H1 (cell line): ENCODE measurements at regions not wholly inside any gene's neighbourhood (a gene's known extent, or its start where the extent isn't known, plus 50 kb on each side); places are given as distances from the start of the nearest gene placed in this dataset.

ENCODE experiments used
- CTCF ChIA-PET: fragments of 300-600 bp; sonication (Branson Sonifier 250); formaldehyde crosslinking; loops from one replicate; lab custom pipeline; 2021; ENCODE audit not compliant: partially characterized antibody; lab: Charles Lee
- POLR2A ChIA-PET: fragments of 300-600 bp; sonication (Branson Sonifier 250); formaldehyde crosslinking; loops from one replicate; lab custom pipeline; 2021; ENCODE audit warnings: inconsistent platforms; ENCODE audit not compliant: partially characterized antibody; lab: Charles Lee
- DNase-seq, 2 experiments: peaks; one replicate each; pipeline versions ENCODE4 v3.0.0 to v3.0.0-alpha.2; 2010 to 2022; ENCODE audit warnings: low spot score in 2 of 2, low read depth in 1 of 2, mixed read lengths in 1 of 2
- FAIRE-seq: peaks from 2 replicates; lab custom pipeline; 2011; peaks lifted over from hg19 to GRCh38; lab: Jason Lieb, UNC
- H2AFZ ChIP-seq: 2 replicates; pipeline ENCODE4 v1.8.1; 2012; ENCODE audit warnings: low read length, inconsistent platforms
- H2AK5ac ChIP-seq: 2 replicates; pipeline ENCODE4 v1.6.1; 2013; ENCODE audit warnings: low read depth, low read length
- H2BK120ac ChIP-seq: replicated peaks from 2 replicates; pipeline ENCODE3; 2013; ENCODE audit warnings: low read depth, low read length, inconsistent platforms
- H2BK12ac ChIP-seq: 2 replicates; pipeline ENCODE4 v1.6.1; 2013; ENCODE audit warnings: low read depth, low read length
- H2BK15ac ChIP-seq: 2 replicates; pipeline ENCODE4 v1.6.1; 2013; ENCODE audit warnings: low read length
- H2BK20ac ChIP-seq: 2 replicates; pipeline ENCODE4 v1.6.1; 2013; ENCODE audit warnings: low read length
- H2BK5ac ChIP-seq: 2 replicates; pipeline ENCODE4 v1.6.1; 2013; ENCODE audit warnings: low read depth, low read length
- H3K14ac ChIP-seq: 2 replicates; pipeline ENCODE4 v1.6.1; 2013; ENCODE audit warnings: inconsistent platforms; ENCODE audit not compliant: insufficient read length
- H3K18ac ChIP-seq: 2 replicates; pipeline ENCODE4 v1.6.1; 2013; ENCODE audit warnings: low read length; ENCODE audit errors: extremely low read depth
- H3K23ac ChIP-seq: 2 replicates; pipeline ENCODE4 v1.6.1; 2013; ENCODE audit warnings: inconsistent platforms; ENCODE audit not compliant: insufficient read length
- H3K23me2 ChIP-seq: 2 replicates; pipeline ENCODE4 v1.6.1; 2013; ENCODE audit warnings: low read depth, low read length
- H3K27ac ChIP-seq: 2 replicates; pipeline ENCODE4 v1.6.1; 2011; ENCODE audit warnings: low read depth, low read length, inconsistent platforms
- H3K27me3 ChIP-seq, 4 experiments: replicated peaks in 1 of 4; 1 replicate in 1 of 4; 2 replicates in 3 of 4; pipeline versions ENCODE4 v1.6.1 to v1.8.1; 2011 to 2013; ENCODE audit warnings: low read length in 3 of 4, mild to moderate bottlenecking in 3 of 4, inconsistent platforms in 2 of 4, mixed read lengths in 2 of 4, moderate library complexity in 1 of 4; ENCODE audit not compliant: control insufficient read depth in 3 of 4, insufficient read depth in 3 of 4; ENCODE audit errors: extremely low read depth in 1 of 4
- H3K36me3 ChIP-seq, 4 experiments: 2 replicates each; pipeline versions ENCODE4 v1.6.1 to v1.8.1; 2011 to 2013; ENCODE audit warnings: mild to moderate bottlenecking in 4 of 4, low read length in 3 of 4, moderate library complexity in 2 of 4, control low read depth in 1 of 4, inconsistent platforms in 1 of 4; ENCODE audit not compliant: insufficient read depth in 4 of 4, control insufficient read depth in 2 of 4
- H3K4ac ChIP-seq: replicated peaks from 2 replicates; pipeline ENCODE3; 2013; ENCODE audit warnings: low read length, low read depth, mixed read lengths, inconsistent platforms; ENCODE audit not compliant: insufficient read length
- H3K4me1 ChIP-seq, 4 experiments: replicated peaks in 1 of 4; 1 replicate in 1 of 4; 2 replicates in 3 of 4; pipeline versions ENCODE4 v1.6.1 to v1.8.1; 2011 to 2013; ENCODE audit warnings: low read length in 3 of 4, inconsistent platforms in 2 of 4, mixed read lengths in 1 of 4; ENCODE audit not compliant: insufficient read depth in 4 of 4, control insufficient read depth in 3 of 4
- H3K4me2 ChIP-seq, 2 experiments: 2 replicates each; pipeline versions ENCODE4 v1.6.1 to v1.8.1; 2011 to 2013; ENCODE audit warnings: low read depth in 2 of 2, low read length in 2 of 2, control low read depth in 1 of 2, inconsistent platforms in 1 of 2, mild to moderate bottlenecking in 1 of 2; ENCODE audit not compliant: insufficient read depth in 1 of 2
- H3K4me3 ChIP-seq, 4 experiments: fragments of 200-600, 300-600 bp in 1 of 4; sonication (generic), shearing (Covaris generic), sonication (Bioruptor Twin) in 1 of 4; 2 replicates each; pipeline versions ENCODE4 v1.5.1 to v1.8.1; 2011 to 2016; ENCODE audit warnings: low read length in 4 of 4, low read depth in 3 of 4, control low read depth in 2 of 4, inconsistent platforms in 2 of 4, mild to moderate bottlenecking in 2 of 4, mixed read lengths in 1 of 4, moderate library complexity in 1 of 4; ENCODE audit not compliant: insufficient read depth in 2 of 4; ENCODE audit errors: extremely low read depth in 1 of 4
- H3K56ac ChIP-seq: replicated peaks from 2 replicates; pipeline ENCODE3; 2013; ENCODE audit warnings: low read depth, mild to moderate bottlenecking, mixed read lengths, low read length, inconsistent platforms; ENCODE audit not compliant: insufficient read length
- H3K79me1 ChIP-seq: 2 replicates; pipeline ENCODE4 v1.6.1; 2013; ENCODE audit warnings: low read depth, low read length, control low read depth
- H3K79me2 ChIP-seq, 2 experiments: 2 replicates each; pipeline versions ENCODE4 v1.6.1 to v1.8.1; 2012 to 2013; ENCODE audit warnings: low read length in 2 of 2, mild to moderate bottlenecking in 2 of 2, inconsistent platforms in 1 of 2; ENCODE audit not compliant: insufficient read depth in 2 of 2, control insufficient read depth in 1 of 2
- H3K9ac ChIP-seq, 4 experiments: replicated peaks in 1 of 4; 1 replicate in 1 of 4; 2 replicates in 3 of 4; pipeline versions ENCODE4 v1.6.1 to v1.8.1; 2011 to 2013; ENCODE audit warnings: low read depth in 3 of 4, low read length in 3 of 4, control low read depth in 2 of 4, mild to moderate bottlenecking in 2 of 4, moderate library complexity in 2 of 4, inconsistent platforms in 1 of 4; ENCODE audit errors: extremely low read depth in 1 of 4
- H3K9me3 ChIP-seq, 2 experiments: 2 replicates each; pipeline versions ENCODE4 v1.6.1 to v1.8.1; 2012 to 2013; ENCODE audit warnings: mild to moderate bottlenecking in 2 of 2, moderate library complexity in 2 of 2, control low read depth in 1 of 2, inconsistent platforms in 1 of 2, low read depth in 1 of 2, low read length in 1 of 2, mixed read lengths in 1 of 2; ENCODE audit not compliant: insufficient read depth in 2 of 2
- H4K20me1 ChIP-seq, 2 experiments: replicated peaks in 1 of 2; 2 replicates each; pipeline versions ENCODE3 to v1.8.1; 2011 to 2013; ENCODE audit warnings: inconsistent platforms in 2 of 2, low read length in 2 of 2, mild to moderate bottlenecking in 1 of 2; ENCODE audit not compliant: insufficient read depth in 2 of 2, control insufficient read depth in 1 of 2
- H4K5ac ChIP-seq: 2 replicates; pipeline ENCODE4 v1.6.1; 2013; ENCODE audit warnings: low read length, low read depth, mixed read lengths, inconsistent platforms; ENCODE audit not compliant: insufficient read length
- H4K8ac ChIP-seq: 2 replicates; pipeline ENCODE4 v1.8.0; 2013; ENCODE audit warnings: mild to moderate bottlenecking, moderate library complexity, low read length, inconsistent platforms; ENCODE audit not compliant: insufficient read depth; ENCODE audit errors: extremely low read depth
- H4K91ac ChIP-seq: replicated peaks from 2 replicates; pipeline ENCODE3; 2013; ENCODE audit warnings: low read length, mixed read lengths, inconsistent platforms; ENCODE audit not compliant: insufficient read length
- ASH2L ChIP-seq: fragments of 200-600, 300-600 bp; sonication (generic); IDR thresholded peaks from one replicate; pipeline ENCODE4 v1.7.1; 2017; ENCODE audit warnings: low read length
- BRCA1 ChIP-seq: IDR thresholded peaks from 2 replicates; pipeline ENCODE4 v1.6.1; 2012; ENCODE audit warnings: low read depth, low read length, improper control_type of control experiment
- CBX5 ChIP-seq: fragments of 300-800, 300-1000 bp; sonication (generic); IDR thresholded peaks from 2 replicates; pipeline ENCODE4 v1.7.1; 2016; ENCODE audit warnings: antibody characterized with exemption, low read length, low read depth
- EZH2 ChIP-seq: fragments of 200-600 bp; sonication (generic); IDR thresholded peaks from 2 replicates; pipeline ENCODE4 v1.7.1; 2012; ENCODE audit warnings: low read depth, mild to moderate bottlenecking, moderate library complexity, low read length, inconsistent platforms; ENCODE audit not compliant: severe bottlenecking
- GTF2F1 ChIP-seq: IDR thresholded peaks from 2 replicates; pipeline ENCODE4 v1.6.1; 2012; ENCODE audit warnings: low read depth, low read length, improper control_type of control experiment, borderline replicate concordance
- JUN ChIP-seq: IDR thresholded peaks from 2 replicates; pipeline ENCODE4 v1.6.1; 2011; ENCODE audit warnings: low read depth, mild to moderate bottlenecking, improper control_type of control experiment, low read length
- JUND ChIP-seq: IDR thresholded peaks from 2 replicates; pipeline ENCODE4 v1.6.1; 2011; ENCODE audit warnings: mild to moderate bottlenecking, improper control_type of control experiment, low read length
- KDM5A ChIP-seq: fragments of 200-600 bp; IDR thresholded peaks from 2 replicates; pipeline ENCODE4 v1.7.1; 2012; ENCODE audit warnings: mild to moderate bottlenecking, low read length, inconsistent platforms, mixed read lengths
- PHF8 ChIP-seq: fragments of 200-600 bp; sonication (generic); conservative IDR thresholded peaks from 2 replicates; pipeline ENCODE4 v1.7.1; 2012; ENCODE audit warnings: low read depth, mild to moderate bottlenecking, inconsistent platforms, low read length, moderate library complexity
- TAF7 ChIP-seq: optimal IDR thresholded peaks from 2 replicates; pipeline ENCODE3; 2011; ENCODE audit warnings: low read depth, mild to moderate bottlenecking, inconsistent platforms, low read length, moderate library complexity, borderline replicate concordance
- TCF12 ChIP-seq: IDR thresholded peaks from 2 replicates; pipeline ENCODE4 v1.6.1; 2011; ENCODE audit warnings: low read depth, mild to moderate bottlenecking, low read length
- TEAD4 ChIP-seq: IDR thresholded peaks from 2 replicates; pipeline ENCODE4 v1.6.1; 2012; ENCODE audit warnings: low read depth, low read length, inconsistent platforms, mixed read lengths
- WGBS, 2 experiments: shearing (Covaris generic) in 1 of 2; methylation state at CpG; one replicate each; pipeline versions ENCODE4 v1.1.6 to v1.1.7; 2013 to 2015; ENCODE audit warnings: low lambda C conversion rate in 2 of 2, mixed read lengths in 2 of 2, inconsistent platforms in 1 of 2, low coverage in 1 of 2, missing lambda C conversion rate in 1 of 2; ENCODE audit not compliant: insufficient replicate concordance in 2 of 2, insufficient coverage in 1 of 2, insufficient read length in 1 of 2; ENCODE audit errors: extremely low coverage in 1 of 2, missing lambda C conversion rate in 1 of 2; 5-methylcytosine and 5-hydroxymethylcytosine counted together
- TF ChIP-seq, protein P1 (sequence below): IDR thresholded peaks from 2 replicates; pipeline ENCODE4 v1.6.1; 2012; ENCODE audit warnings: inconsistent platforms
- TF ChIP-seq, protein P2 (sequence below): IDR thresholded peaks from 2 replicates; pipeline ENCODE4 v1.6.1; 2012; ENCODE audit warnings: inconsistent platforms

DNA sequence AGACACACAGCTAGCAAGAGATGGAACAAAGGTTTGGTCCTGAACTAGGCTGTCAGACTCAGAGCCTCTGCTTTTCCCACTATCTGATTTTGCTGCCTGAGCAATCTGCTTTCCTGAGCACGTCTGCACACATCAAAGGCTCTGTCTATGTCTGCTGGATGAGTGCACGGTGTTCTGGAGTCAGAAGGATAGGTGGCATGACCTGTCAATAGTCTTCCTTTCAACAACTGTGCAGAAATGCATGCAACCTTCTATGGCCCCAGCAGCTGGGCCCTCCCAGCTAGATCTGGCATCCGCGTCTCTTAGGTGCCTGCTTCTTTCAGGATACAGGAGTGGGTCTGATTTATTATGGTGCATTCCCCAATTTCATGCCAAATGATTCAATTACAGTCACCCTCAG, 138.3 kb downstream of the UTP18 start:
- TF ChIP-seq EZH2: no peak
- no peak for TF ChIP-seq JUND
- TF ChIP-seq, protein P1, sequence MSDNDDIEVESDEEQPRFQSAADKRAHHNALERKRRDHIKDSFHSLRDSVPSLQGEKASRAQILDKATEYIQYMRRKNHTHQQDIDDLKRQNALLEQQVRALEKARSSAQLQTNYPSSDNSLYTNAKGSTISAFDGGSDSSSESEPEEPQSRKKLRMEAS: no peak
- no peak for TF ChIP-seq KDM5A
- no peak for TF ChIP-seq CBX5
- no peak for TF ChIP-seq PHF8
- no peak for TF ChIP-seq TEAD4
- TF ChIP-seq, protein P2, sequence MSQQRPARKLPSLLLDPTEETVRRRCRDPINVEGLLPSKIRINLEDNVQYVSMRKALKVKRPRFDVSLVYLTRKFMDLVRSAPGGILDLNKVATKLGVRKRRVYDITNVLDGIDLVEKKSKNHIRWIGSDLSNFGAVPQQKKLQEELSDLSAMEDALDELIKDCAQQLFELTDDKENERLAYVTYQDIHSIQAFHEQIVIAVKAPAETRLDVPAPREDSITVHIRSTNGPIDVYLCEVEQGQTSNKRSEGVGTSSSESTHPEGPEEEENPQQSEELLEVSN: no peak
- TF ChIP-seq JUN: no peak
- TF ChIP-seq TAF7: no peak
- no peak for TF ChIP-seq TCF12
- no peak for TF ChIP-seq BRCA1
- no peak for TF ChIP-seq GTF2F1
- no peak for TF ChIP-seq ASH2L
- H3K14ac ChIP-seq: no peak overlapping the region
- ChIA-PET POLR2A (no interaction called here), CTCF (no interaction called here)
- H3K4me3 ChIP-seq: no peak overlapping the region
- 93% methylated on average over 4 of the region's 4 CpGs; no CpG with 5 or more reads in 1 of the 2 experiments for WGBS, 2 experiments
- H2AK5ac ChIP-seq: no peak overlapping the region
- no peak overlapping the region for H3K4ac ChIP-seq
- H4K8ac ChIP-seq: no peak overlapping the region
- DNase-seq (no peak), FAIRE-seq (no peak)
- no peaks in the 10 kb centered on the region for H3K79me2 ChIP-seq
- H3K27ac ChIP-seq: no peak overlapping the region
- no peak overlapping the region for H4K91ac ChIP-seq
- H3K23me2 ChIP-seq: no peaks in the 10 kb centered on the region
- H2AFZ ChIP-seq: no peak overlapping the region
- no peak overlapping the region for H3K23ac ChIP-seq
- no peak overlapping the region for H3K18ac ChIP-seq
- H2BK5ac ChIP-seq: no peak overlapping the region
- no peak overlapping the region for H4K5ac ChIP-seq
- no peak overlapping the region for H3K9ac ChIP-seq
- H3K9me3 ChIP-seq: no peaks in the 10 kb centered on the region
- no peak overlapping the region for H2BK20ac ChIP-seq
- H3K36me3 ChIP-seq: no peaks in the 10 kb centered on the region
- peaks cover 0 to 6% (median under 1%) of the 10 kb centered on the region in 4 experiments; a peak in 2 of 7 replicates for H3K4me1 ChIP-seq
- no peaks in the 10 kb centered on the region for H4K20me1 ChIP-seq
- H2BK12ac ChIP-seq: no peak overlapping the region
- no peak overlapping the region for H3K4me2 ChIP-seq
- H2BK15ac ChIP-seq: no peak overlapping the region
- H3K79me1 ChIP-seq: no peaks in the 10 kb centered on the region
- no peak overlapping the region for H2BK120ac ChIP-seq
- no peak overlapping the region for H3K56ac ChIP-seq
- no peaks in the 10 kb centered on the region for H3K27me3 ChIP-seq
